ENCODE measurements at regions not wholly inside any gene's neighbourhood (a gene's known extent, or its start where the extent isn't known, plus 50 kb on each side); places are given as distances from the start of the nearest gene placed in this dataset.

GRCh38 chr2:120971866-120972265, 236.2 kb downstream of the GLI2 start:
- ChIA-PET CTCF (no interaction called here), POLR2A (no interaction called here), RAD21 (ENCODE audit: unreplicated experiment) (no interaction called here), SMC1A (ENCODE audit: uncharacterized antibody, unreplicated experiment) (no interaction called here)
- H3K79me2 ChIP-seq (ENCODE audit: control insufficient read depth, insufficient read depth, low read length): no peaks in the 10 kb centered on the region
- intact Hi-C loops (cut with micrococcal nuclease; ENCODE audit: unreplicated experiment): no loop called here
- WGBS (ENCODE audit: insufficient coverage, insufficient replicate concordance, low lambda C conversion rate, missing lambda C conversion rate): 59% methylated on average over 12 of the region's 12 CpGs
- no peaks in the 10 kb centered on the region for H4K20me1 ChIP-seq (ENCODE audit: control insufficient read depth, insufficient read depth)
- no peaks in the 10 kb centered on the region for H3K27me3 ChIP-seq (replicated peaks in 1 of 2; ENCODE audit: control insufficient read depth in 2 of 2, insufficient read depth in 2 of 2, low read length in 1 of 2)
- ATAC-seq (no peak), DNase-seq (ENCODE audit: low read depth, low spot score) (no peak), FAIRE-seq (no peak)
- H3K36me3 ChIP-seq (ENCODE audit: control insufficient read depth in 2 of 2, insufficient read depth in 2 of 2, low read length in 1 of 2): no peaks in the 10 kb centered on the region
- in situ Hi-C loops (cut with MboI): no loop called here
- no peak overlapping the region for H2AFZ ChIP-seq (ENCODE audit: control insufficient read depth, low read depth, low read length)
- no peaks in the 10 kb centered on the region for H3K9me3 ChIP-seq (replicated peaks; ENCODE audit: control insufficient read depth, insufficient read depth, low read length)
- H3K4me2 ChIP-seq (ENCODE audit: control insufficient read depth, insufficient read depth): no peak overlapping the region
- H3K9ac ChIP-seq (ENCODE audit: control insufficient read depth, insufficient read depth, low read length): no peak overlapping the region
- no peaks in the 10 kb centered on the region for H3K4me1 ChIP-seq (ENCODE audit: control insufficient read depth, insufficient read depth, low read length)
- H3K4me3 ChIP-seq: no peak overlapping the region
- BruUV-seq (replicated peaks): no TSS peak
- no peak overlapping the region for H3K27ac ChIP-seq (ENCODE audit: control insufficient read depth, insufficient read depth)
- TF ChIP-seq BHLHE40 (IDR thresholded peaks at IDR 0.05; ENCODE audit: borderline replicate concordance in 1 of 2, low read depth in 2 of 2, low read length in 1 of 2) (no peak), ATF2 (IDR thresholded peaks at IDR 0.05; ENCODE audit: low read length) (no peak), SUZ12 (IDR thresholded peaks at IDR 0.05; ENCODE audit: unreplicated experiment) (no peak), RFX5 (IDR thresholded peaks at IDR 0.05; ENCODE audit: low read depth, low read length) (no peak), RUNX3 (IDR thresholded peaks at IDR 0.05; ENCODE audit: low read length) (no peak), KLF5 (IDR thresholded peaks at IDR 0.05; ENCODE audit: partially characterized antibody) (no peak), ZNF622 (IDR thresholded peaks at IDR 0.05) (no peak), CTCF (IDR thresholded peaks at IDR 0.05 in 2 of 3, conservative IDR thresholded peaks at IDR 0.05 in 1 of 3; ENCODE audit: control insufficient read depth in 2 of 3, extremely low read depth in 1 of 3, insufficient read depth in 1 of 3, low read depth in 3 of 3, low read length in 3 of 3) (no peak), GATAD2B (conservative IDR thresholded peaks at IDR 0.05; ENCODE audit: low read depth) (no peak), PKNOX1 (IDR thresholded peaks at IDR 0.05) (no peak), SREBF1 (IDR thresholded peaks at IDR 0.05; ENCODE audit: low read length) (no peak), CEBPB (IDR thresholded peaks at IDR 0.05; ENCODE audit: borderline replicate concordance in 1 of 2, low read depth in 2 of 2, low read length in 2 of 2) (no peak), STAT1 (conservative IDR thresholded peaks at IDR 0.05) (no peak), RAD51 (IDR thresholded peaks at IDR 0.05) (no peak), PML (IDR thresholded peaks at IDR 0.05; ENCODE audit: low read length) (no peak), E2F8 (IDR thresholded peaks at IDR 0.05; ENCODE audit: low read depth, partially characterized antibody) (no peak)
